ENCODE measurements at regions not wholly inside any gene's neighbourhood (a gene's known extent, or its start where the extent isn't known, plus 50 kb on each side); places are given as distances from the start of the nearest gene placed in this dataset.

DNA sequence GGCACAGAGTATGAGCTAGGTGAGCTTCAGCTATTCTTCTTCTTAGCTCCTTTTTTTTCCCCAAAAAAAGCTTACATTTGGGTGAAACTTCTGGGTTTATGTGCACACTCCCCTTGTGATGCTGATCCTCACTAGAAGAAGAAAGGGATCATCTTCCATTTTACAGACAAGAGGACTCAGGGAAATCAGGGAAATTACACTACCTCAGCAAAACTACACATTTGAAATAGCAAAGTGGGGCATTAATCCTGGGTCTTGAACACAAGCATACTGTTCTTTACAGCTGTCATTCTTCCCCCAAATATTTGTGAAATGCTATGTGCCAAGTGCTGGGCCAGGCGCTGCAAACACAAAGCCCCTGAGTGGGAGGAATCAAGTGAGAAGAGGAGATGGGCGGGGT lies 68.6 kb upstream of the NFIL3 start:
- no peaks in the 10 kb centered on the region for H3K36me3 ChIP-seq (ENCODE audit: control insufficient read depth, insufficient read depth, low read length)
- Mint-ChIP-seq H3K27ac (no peak overlapping the region), H3K9me3 (no peaks in the 10 kb centered on the region), H3K36me3 (no peaks in the 10 kb centered on the region), H3K4me1 (peaks cover 13 to 17% of the 10 kb centered on the region in 2 donors), H3K4me3 (no peak overlapping the region), H3K27me3 (ENCODE audit: low read depth in 2 of 2) (peaks cover 7 to 8% of the 10 kb centered on the region in 2 donors)
- TF ChIP-seq, protein P1, sequence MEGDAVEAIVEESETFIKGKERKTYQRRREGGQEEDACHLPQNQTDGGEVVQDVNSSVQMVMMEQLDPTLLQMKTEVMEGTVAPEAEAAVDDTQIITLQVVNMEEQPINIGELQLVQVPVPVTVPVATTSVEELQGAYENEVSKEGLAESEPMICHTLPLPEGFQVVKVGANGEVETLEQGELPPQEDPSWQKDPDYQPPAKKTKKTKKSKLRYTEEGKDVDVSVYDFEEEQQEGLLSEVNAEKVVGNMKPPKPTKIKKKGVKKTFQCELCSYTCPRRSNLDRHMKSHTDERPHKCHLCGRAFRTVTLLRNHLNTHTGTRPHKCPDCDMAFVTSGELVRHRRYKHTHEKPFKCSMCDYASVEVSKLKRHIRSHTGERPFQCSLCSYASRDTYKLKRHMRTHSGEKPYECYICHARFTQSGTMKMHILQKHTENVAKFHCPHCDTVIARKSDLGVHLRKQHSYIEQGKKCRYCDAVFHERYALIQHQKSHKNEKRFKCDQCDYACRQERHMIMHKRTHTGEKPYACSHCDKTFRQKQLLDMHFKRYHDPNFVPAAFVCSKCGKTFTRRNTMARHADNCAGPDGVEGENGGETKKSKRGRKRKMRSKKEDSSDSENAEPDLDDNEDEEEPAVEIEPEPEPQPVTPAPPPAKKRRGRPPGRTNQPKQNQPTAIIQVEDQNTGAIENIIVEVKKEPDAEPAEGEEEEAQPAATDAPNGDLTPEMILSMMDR (IDR thresholded peaks at IDR 0.05) = no peak
- no peak for DNase-seq
- H3K27me3 ChIP-seq (ENCODE audit: control insufficient read depth, insufficient read depth, low read length) = no peaks in the 10 kb centered on the region
- intact Hi-C loops (cut with micrococcal nuclease) = no loop called here
- no peaks in the 10 kb centered on the region for H3K4me1 ChIP-seq (ENCODE audit: control insufficient read depth, insufficient read depth, low read length)
- H3K4me3 ChIP-seq (ENCODE audit: low read length) = no peak overlapping the region
- no peak for ATAC-seq
- WGBS (ENCODE audit: insufficient coverage) = 90% methylated on average over 2 of the region's 2 CpGs
- H3K27ac ChIP-seq (ENCODE audit: low read length) = no peak overlapping the region
- no peaks in the 10 kb centered on the region for H3K9me3 ChIP-seq (ENCODE audit: control insufficient read depth, insufficient read depth, low read length)

DNA sequence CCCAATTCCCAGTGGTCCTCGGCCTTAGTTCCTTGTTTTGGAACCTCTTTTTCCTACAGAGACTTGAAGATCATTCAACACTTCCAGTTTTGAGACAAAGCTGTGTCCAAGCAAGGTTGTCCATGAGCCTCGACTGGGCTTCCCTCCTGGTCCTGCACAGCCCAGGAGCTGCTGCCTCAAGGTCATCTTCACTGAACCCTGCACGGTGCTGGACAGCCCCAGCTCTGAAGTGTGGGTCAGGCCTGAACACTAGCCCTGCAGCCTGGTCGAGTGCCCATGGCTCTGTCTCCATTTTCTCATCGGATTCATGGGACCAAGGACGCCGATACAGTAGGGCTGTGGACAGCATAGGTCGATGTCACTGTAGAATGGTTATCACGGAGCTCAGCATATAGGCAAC lies 68.0 kb upstream of the NFIL3 start:
- no peak overlapping the region for H3K27ac ChIP-seq (ENCODE audit: low read length)
- H3K9me3 ChIP-seq (ENCODE audit: control insufficient read depth, insufficient read depth, low read length) = no peaks in the 10 kb centered on the region
- H3K36me3 Mint-ChIP-seq = no peaks in the 10 kb centered on the region
- no peaks in the 10 kb centered on the region for H3K9me3 Mint-ChIP-seq
- TF ChIP-seq, protein P1 (IDR thresholded peaks at IDR 0.05) = no peak
- no peak overlapping the region for H3K4me3 ChIP-seq (ENCODE audit: low read length)
- H3K4me3 Mint-ChIP-seq = no peak overlapping the region
- no peaks in the 10 kb centered on the region for H3K4me1 ChIP-seq (ENCODE audit: control insufficient read depth, insufficient read depth, low read length)
- intact Hi-C loops (cut with micrococcal nuclease) = no loop called here
- H3K27ac Mint-ChIP-seq = no peak overlapping the region
- no peaks in the 10 kb centered on the region for H3K27me3 ChIP-seq (ENCODE audit: control insufficient read depth, insufficient read depth, low read length)
- WGBS (ENCODE audit: insufficient coverage) = 89% methylated on average over 9 of the region's 9 CpGs
- DNase-seq (no peak), ATAC-seq (peak in 1 of 3 donors; percentile 36)
- peaks cover 13 to 17% of the 10 kb centered on the region in 2 donors for H3K4me1 Mint-ChIP-seq
- H3K27me3 Mint-ChIP-seq (ENCODE audit: low read depth in 2 of 2) = peaks cover 7 to 12% of the 10 kb centered on the region in 2 donors
- no peaks in the 10 kb centered on the region for H3K36me3 ChIP-seq (ENCODE audit: control insufficient read depth, insufficient read depth, low read length)

DNA sequence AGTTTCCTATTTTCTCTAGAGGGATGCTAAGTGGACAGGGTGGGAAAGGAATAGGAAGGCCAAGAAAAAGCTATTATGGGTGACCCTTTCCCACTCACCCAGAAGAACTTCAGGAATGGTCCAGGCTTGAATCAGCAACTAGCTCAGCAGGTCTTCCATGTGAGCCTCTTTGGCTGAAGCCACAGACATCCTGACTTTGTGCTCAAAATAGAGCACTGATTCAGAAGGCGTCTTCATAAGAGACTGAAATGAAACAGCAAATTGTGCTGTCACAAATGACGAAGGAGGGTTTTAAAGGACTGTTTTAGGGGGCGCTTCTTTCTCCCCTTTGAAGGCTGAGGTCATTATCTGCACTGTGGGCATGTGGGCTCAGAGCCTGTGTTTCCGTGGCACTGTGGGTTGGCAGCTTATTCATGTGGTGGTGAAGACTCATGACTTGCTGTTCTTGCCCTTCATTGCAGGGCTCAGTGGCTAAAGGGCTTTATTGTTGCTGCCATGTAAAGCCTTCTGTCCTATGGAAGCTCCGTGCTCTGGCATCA lies 65.8 kb upstream of the NFIL3 start:
- H3K36me3 Mint-ChIP-seq = no peaks in the 10 kb centered on the region
- peak overlapping the region in 1 of 2 donors; percentile 16 for H3K27ac Mint-ChIP-seq
- no peak for DNase-seq
- Histone ChIP-seq H3K4me3 (ENCODE audit: low read length) (no peak overlapping the region), H3K9me3 (ENCODE audit: control insufficient read depth, insufficient read depth, low read length) (no peaks in the 10 kb centered on the region), H3K27me3 (ENCODE audit: control insufficient read depth, insufficient read depth, low read length) (no peaks in the 10 kb centered on the region), H3K36me3 (ENCODE audit: control insufficient read depth, insufficient read depth, low read length) (no peaks in the 10 kb centered on the region), H3K4me1 (ENCODE audit: control insufficient read depth, insufficient read depth, low read length) (no peaks in the 10 kb centered on the region), H3K27ac (ENCODE audit: low read length) (no peak overlapping the region)
- TF ChIP-seq, protein P1 (IDR thresholded peaks at IDR 0.05) = no peak
- H3K4me1 Mint-ChIP-seq = peaks cover 13 to 17% of the 10 kb centered on the region in 2 donors
- peaks cover 0 to 12% of the 10 kb centered on the region in 2 donors for H3K27me3 Mint-ChIP-seq (ENCODE audit: low read depth in 2 of 2)
- intact Hi-C loops (cut with micrococcal nuclease) = no loop called here
- WGBS (ENCODE audit: insufficient coverage) = 17% methylated on average over 5 of the region's 5 CpGs
- no peak overlapping the region for H3K4me3 Mint-ChIP-seq
- ATAC-seq = peak in 2 of 3 donors; percentile 44 to 75
- no peaks in the 10 kb centered on the region for H3K9me3 Mint-ChIP-seq

DNA sequence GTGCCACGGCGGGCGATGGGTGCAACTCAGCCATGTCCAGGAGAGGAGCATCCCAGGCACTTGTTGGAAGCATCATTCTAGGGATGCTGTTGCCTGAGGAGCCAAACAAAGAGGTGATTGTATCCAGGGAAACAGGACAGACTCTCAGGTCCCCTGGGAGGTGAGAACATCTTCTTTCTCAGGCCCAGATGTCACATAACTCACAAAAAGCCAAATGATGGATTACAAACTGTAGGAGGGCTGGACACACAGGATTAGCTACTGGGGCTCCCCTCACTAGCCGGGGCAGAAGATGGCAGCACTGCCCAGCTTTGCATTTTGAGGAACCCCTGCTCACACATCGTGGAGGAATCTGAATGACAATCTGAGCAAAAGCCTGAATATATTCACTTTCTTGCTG lies 64.7 kb upstream of the NFIL3 start:
- H3K27me3 Mint-ChIP-seq (ENCODE audit: low read depth in 2 of 2) = peaks cover 0 to 12% of the 10 kb centered on the region in 2 donors
- no peak overlapping the region for H3K4me3 ChIP-seq (ENCODE audit: low read length)
- H3K27ac ChIP-seq (ENCODE audit: low read length) = no peak overlapping the region
- H3K27me3 ChIP-seq (ENCODE audit: control insufficient read depth, insufficient read depth, low read length) = no peaks in the 10 kb centered on the region
- peaks cover 13 to 17% of the 10 kb centered on the region in 2 donors for H3K4me1 Mint-ChIP-seq
- intact Hi-C loops (cut with micrococcal nuclease) = no loop called here
- H3K36me3 Mint-ChIP-seq = no peaks in the 10 kb centered on the region
- 95% methylated on average over 5 of the region's 5 CpGs for WGBS (ENCODE audit: insufficient coverage)
- no peak for DNase-seq
- H3K9me3 ChIP-seq (ENCODE audit: control insufficient read depth, insufficient read depth, low read length) = no peaks in the 10 kb centered on the region
- H3K4me3 Mint-ChIP-seq = no peak overlapping the region
- TF ChIP-seq, protein P1 (IDR thresholded peaks at IDR 0.05) = no peak
- no peak overlapping the region for H3K27ac Mint-ChIP-seq
- H3K36me3 ChIP-seq (ENCODE audit: control insufficient read depth, insufficient read depth, low read length) = no peaks in the 10 kb centered on the region
- H3K4me1 ChIP-seq (ENCODE audit: control insufficient read depth, insufficient read depth, low read length) = no peaks in the 10 kb centered on the region
- no peak for ATAC-seq
- no peaks in the 10 kb centered on the region for H3K9me3 Mint-ChIP-seq

Measured in natural killer cell (primary cell).